ENCODE measurements at regions not wholly inside any gene's neighbourhood (a gene's known extent, or its start where the extent isn't known, plus 50 kb on each side); places are given as distances from the start of the nearest gene placed in this dataset.

DNA sequence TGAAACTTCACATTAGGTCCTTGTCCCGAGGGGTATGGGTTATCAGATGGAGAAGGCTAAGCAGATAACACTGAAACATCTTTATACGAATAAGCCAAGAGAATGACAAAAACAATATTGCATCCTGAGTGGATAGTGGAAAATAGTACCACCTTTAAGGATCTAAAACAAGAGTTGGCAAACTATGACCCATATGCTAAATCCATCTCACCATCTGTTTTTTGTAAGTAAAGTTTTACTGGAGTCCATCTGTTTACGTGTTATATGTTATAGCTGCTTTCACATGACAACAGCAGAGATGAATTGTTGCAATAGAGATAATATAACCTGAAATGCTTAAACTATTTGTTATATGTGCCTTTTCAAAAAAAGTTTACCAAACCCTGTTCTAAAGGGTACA is 76.1 kb upstream of the TRDN start:
- ATAC-seq (no peak), DNase-seq (ENCODE audit: low read depth, low spot score) (no peak)
- Histone ChIP-seq H3K9me3 (ENCODE audit: control insufficient read depth, insufficient read depth, low read depth, low read length) (no peaks in the 10 kb centered on the region), H3K27ac (ENCODE audit: low read length) (no peak overlapping the region), H3K4me1 (ENCODE audit: control insufficient read depth, insufficient read depth, low read length) (no peaks in the 10 kb centered on the region), H3K27me3 (ENCODE audit: control insufficient read depth, insufficient read depth, low read length) (0 out of 2 replicates have a peak, but pooled peaks cover 2% of the 10 kb centered on the region), H3K4me3 (ENCODE audit: low read depth in 2 of 2, low read length in 2 of 2) (no peak overlapping the region), H3K36me3 (ENCODE audit: control insufficient read depth, insufficient read depth, low read length) (no peaks in the 10 kb centered on the region)
- POLR2A ChIA-PET: no interaction called here
- BruUV-seq (replicated peaks): no TSS peak
- CTCF ChIA-PET: no interaction called here
- intact Hi-C loops (cut with micrococcal nuclease; ENCODE audit: unreplicated experiment): no loop called here
- in situ Hi-C loops (cut with HindIII; ENCODE audit: low pct_unique_long_range_greater_than_20kb, low sequenced_read_pairs): no loop called here
- TF ChIP-seq SIN3A (IDR thresholded peaks at IDR 0.05; ENCODE audit: borderline replicate concordance, insufficient read depth, low read depth, low read length): no peak
- TF ChIP-seq POLR2AphosphoS5 (IDR thresholded peaks at IDR 0.05; ENCODE audit: low read depth, low read length): no peak
- TF ChIP-seq, protein P1, sequence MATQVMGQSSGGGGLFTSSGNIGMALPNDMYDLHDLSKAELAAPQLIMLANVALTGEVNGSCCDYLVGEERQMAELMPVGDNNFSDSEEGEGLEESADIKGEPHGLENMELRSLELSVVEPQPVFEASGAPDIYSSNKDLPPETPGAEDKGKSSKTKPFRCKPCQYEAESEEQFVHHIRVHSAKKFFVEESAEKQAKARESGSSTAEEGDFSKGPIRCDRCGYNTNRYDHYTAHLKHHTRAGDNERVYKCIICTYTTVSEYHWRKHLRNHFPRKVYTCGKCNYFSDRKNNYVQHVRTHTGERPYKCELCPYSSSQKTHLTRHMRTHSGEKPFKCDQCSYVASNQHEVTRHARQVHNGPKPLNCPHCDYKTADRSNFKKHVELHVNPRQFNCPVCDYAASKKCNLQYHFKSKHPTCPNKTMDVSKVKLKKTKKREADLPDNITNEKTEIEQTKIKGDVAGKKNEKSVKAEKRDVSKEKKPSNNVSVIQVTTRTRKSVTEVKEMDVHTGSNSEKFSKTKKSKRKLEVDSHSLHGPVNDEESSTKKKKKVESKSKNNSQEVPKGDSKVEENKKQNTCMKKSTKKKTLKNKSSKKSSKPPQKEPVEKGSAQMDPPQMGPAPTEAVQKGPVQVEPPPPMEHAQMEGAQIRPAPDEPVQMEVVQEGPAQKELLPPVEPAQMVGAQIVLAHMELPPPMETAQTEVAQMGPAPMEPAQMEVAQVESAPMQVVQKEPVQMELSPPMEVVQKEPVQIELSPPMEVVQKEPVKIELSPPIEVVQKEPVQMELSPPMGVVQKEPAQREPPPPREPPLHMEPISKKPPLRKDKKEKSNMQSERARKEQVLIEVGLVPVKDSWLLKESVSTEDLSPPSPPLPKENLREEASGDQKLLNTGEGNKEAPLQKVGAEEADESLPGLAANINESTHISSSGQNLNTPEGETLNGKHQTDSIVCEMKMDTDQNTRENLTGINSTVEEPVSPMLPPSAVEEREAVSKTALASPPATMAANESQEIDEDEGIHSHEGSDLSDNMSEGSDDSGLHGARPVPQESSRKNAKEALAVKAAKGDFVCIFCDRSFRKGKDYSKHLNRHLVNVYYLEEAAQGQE (IDR thresholded peaks at IDR 0.05; ENCODE audit: insufficient read depth in 1 of 2, low read depth in 2 of 2, low read length in 1 of 2): no peak
- TF ChIP-seq, protein P2, sequence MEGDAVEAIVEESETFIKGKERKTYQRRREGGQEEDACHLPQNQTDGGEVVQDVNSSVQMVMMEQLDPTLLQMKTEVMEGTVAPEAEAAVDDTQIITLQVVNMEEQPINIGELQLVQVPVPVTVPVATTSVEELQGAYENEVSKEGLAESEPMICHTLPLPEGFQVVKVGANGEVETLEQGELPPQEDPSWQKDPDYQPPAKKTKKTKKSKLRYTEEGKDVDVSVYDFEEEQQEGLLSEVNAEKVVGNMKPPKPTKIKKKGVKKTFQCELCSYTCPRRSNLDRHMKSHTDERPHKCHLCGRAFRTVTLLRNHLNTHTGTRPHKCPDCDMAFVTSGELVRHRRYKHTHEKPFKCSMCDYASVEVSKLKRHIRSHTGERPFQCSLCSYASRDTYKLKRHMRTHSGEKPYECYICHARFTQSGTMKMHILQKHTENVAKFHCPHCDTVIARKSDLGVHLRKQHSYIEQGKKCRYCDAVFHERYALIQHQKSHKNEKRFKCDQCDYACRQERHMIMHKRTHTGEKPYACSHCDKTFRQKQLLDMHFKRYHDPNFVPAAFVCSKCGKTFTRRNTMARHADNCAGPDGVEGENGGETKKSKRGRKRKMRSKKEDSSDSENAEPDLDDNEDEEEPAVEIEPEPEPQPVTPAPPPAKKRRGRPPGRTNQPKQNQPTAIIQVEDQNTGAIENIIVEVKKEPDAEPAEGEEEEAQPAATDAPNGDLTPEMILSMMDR (IDR thresholded peaks at IDR 0.05): no peak
- TF ChIP-seq TCF7L2 (IDR thresholded peaks at IDR 0.05; ENCODE audit: low read depth, low read length): no peak

DNA sequence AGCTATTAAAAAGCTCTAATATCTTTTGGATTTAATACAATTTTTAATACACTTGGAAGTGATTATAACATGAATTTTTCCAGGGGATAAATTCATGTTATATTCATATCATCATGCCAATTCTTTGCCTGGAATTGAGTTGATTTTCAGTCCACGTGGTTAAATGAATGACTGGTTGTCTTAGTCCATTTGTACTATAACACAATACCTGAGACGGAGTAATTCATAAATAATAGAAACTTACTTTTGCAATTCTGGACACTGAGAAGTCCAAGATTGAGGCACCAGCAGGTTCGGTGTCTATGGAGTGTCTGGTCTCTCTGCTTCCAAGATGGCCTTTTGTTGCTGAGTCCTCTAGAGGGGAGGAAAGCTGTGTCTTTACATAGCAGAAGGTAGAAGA is 66.2 kb upstream of the TRDN start:
- in situ Hi-C loops (cut with HindIII; ENCODE audit: low pct_unique_long_range_greater_than_20kb, low sequenced_read_pairs) (no loop called here), intact Hi-C loops (cut with micrococcal nuclease; ENCODE audit: unreplicated experiment) (no loop called here)
- no peak for DNase-seq (ENCODE audit: low read depth, low spot score)
- H3K4me3 ChIP-seq (ENCODE audit: low read depth in 2 of 2, low read length in 2 of 2): no peak overlapping the region
- no peaks in the 10 kb centered on the region for H3K36me3 ChIP-seq (ENCODE audit: control insufficient read depth, insufficient read depth, low read length)
- no peaks in the 10 kb centered on the region for H3K27me3 ChIP-seq (ENCODE audit: control insufficient read depth, insufficient read depth, low read length)
- ATAC-seq: no peak
- ChIA-PET POLR2A (no interaction called here), CTCF (no interaction called here)
- no peak overlapping the region for H3K27ac ChIP-seq (ENCODE audit: low read length)
- no TSS peak for BruUV-seq (replicated peaks)
- no peaks in the 10 kb centered on the region for H3K9me3 ChIP-seq (ENCODE audit: control insufficient read depth, insufficient read depth, low read depth, low read length)
- no peaks in the 10 kb centered on the region for H3K4me1 ChIP-seq (ENCODE audit: control insufficient read depth, insufficient read depth, low read length)
- TF ChIP-seq, protein P1 (IDR thresholded peaks at IDR 0.05; ENCODE audit: insufficient read depth in 1 of 2, low read depth in 2 of 2, low read length in 1 of 2): no peak
- TF ChIP-seq, protein P2 (IDR thresholded peaks at IDR 0.05): no peak
- TF ChIP-seq TCF7L2 (IDR thresholded peaks at IDR 0.05; ENCODE audit: low read depth, low read length) (no peak), SIN3A (IDR thresholded peaks at IDR 0.05; ENCODE audit: borderline replicate concordance, insufficient read depth, low read depth, low read length) (no peak), POLR2AphosphoS5 (IDR thresholded peaks at IDR 0.05; ENCODE audit: low read depth, low read length) (no peak)
